ENCODE measurements at regions not wholly inside any gene's neighbourhood (a gene's known extent, or its start where the extent isn't known, plus 50 kb on each side); places are given as distances from the start of the nearest gene placed in this dataset.
"Not testable (repeated sequence)": the region's sequence is repeated elsewhere in the genome, so short reads cannot be mapped to it uniquely, and the experiment has no call there.

GRCh38 chr10:62699148-62699547 lies 105.4 kb upstream of the ADO start:
- no peak for DNase-seq (ENCODE audit: extremely low spot score)
- TF ChIP-seq BHLHE40 (IDR thresholded peaks at IDR 0.05; ENCODE audit: borderline replicate concordance) (no peak), HDGF (IDR thresholded peaks at IDR 0.05; ENCODE audit: borderline replicate concordance) (no peak), FOXA1 (IDR thresholded peaks at IDR 0.05) (no peak), ZNF384 (IDR thresholded peaks at IDR 0.05) (no peak), CTBP1 (IDR thresholded peaks at IDR 0.05; ENCODE audit: borderline replicate concordance) (no peak), SP1 (IDR thresholded peaks at IDR 0.05) (no peak), LEF1 (IDR thresholded peaks at IDR 0.05; ENCODE audit: borderline replicate concordance) (no peak), ELF4 (IDR thresholded peaks at IDR 0.05) (no peak), SUZ12 (IDR thresholded peaks at IDR 0.05) (no peak), TARDBP (IDR thresholded peaks at IDR 0.05) (no peak), L3MBTL2 (conservative IDR thresholded peaks at IDR 0.05) (no peak), FOXM1 (IDR thresholded peaks at IDR 0.05; ENCODE audit: borderline replicate concordance) (no peak), FOXK2 (IDR thresholded peaks at IDR 0.05) (no peak), PKNOX1 (IDR thresholded peaks at IDR 0.05) (no peak), ARNT (IDR thresholded peaks at IDR 0.05) (no peak), NFRKB (IDR thresholded peaks at IDR 0.05) (no peak)
- ChIA-PET CTCF (no interaction called here), POLR2A (no interaction called here)

- POLR2A ChIA-PET; CTCF ChIA-PET; DNase-seq (ENCODE audit: extremely low spot score): not testable (repeated sequence)
Observed at GRCh38 chr10:62704121-62704520, 100.4 kb upstream of the ADO start.

GRCh38 chr10:62705789-62706188 lies 98.7 kb upstream of the ADO start:
- ChIA-PET CTCF (no interaction called here), POLR2A (no interaction called here)
- no peak for DNase-seq (ENCODE audit: extremely low spot score)
- TF ChIP-seq TARDBP (IDR thresholded peaks at IDR 0.05): no peak
- no peak for TF ChIP-seq ARNT (IDR thresholded peaks at IDR 0.05)
- no peak for TF ChIP-seq FOXK2 (IDR thresholded peaks at IDR 0.05)
- no peak for TF ChIP-seq HDGF (IDR thresholded peaks at IDR 0.05; ENCODE audit: borderline replicate concordance)
- TF ChIP-seq NFRKB (IDR thresholded peaks at IDR 0.05): no peak
- no peak for TF ChIP-seq ELF4 (IDR thresholded peaks at IDR 0.05)
- no peak for TF ChIP-seq SUZ12 (IDR thresholded peaks at IDR 0.05)
- no peak for TF ChIP-seq LEF1 (IDR thresholded peaks at IDR 0.05; ENCODE audit: borderline replicate concordance)

DNA sequence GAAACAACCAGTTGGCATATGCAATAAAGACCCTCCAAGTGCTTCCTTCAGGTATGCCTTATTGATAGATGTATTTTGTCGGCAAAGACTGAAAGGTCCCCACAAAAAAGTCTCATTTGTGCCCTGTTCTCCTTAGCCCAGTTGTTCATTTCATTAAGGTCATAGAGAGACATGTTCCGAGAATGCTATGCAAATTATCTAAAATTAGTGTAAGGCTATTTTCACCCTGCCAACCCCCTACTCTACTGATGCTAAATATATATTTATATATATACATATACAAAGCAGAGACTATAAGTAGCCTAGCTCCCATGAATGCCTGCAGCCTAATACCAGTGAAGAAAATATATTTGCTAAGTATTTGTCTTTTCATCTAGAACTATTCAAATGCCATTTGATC lies 96.7 kb upstream of the ADO start:
- TF ChIP-seq FOXK2 (IDR thresholded peaks at IDR 0.05) (no peak), ARNT (IDR thresholded peaks at IDR 0.05) (no peak), SP1 (IDR thresholded peaks at IDR 0.05) (no peak), HDGF (IDR thresholded peaks at IDR 0.05; ENCODE audit: borderline replicate concordance) (no peak), NFRKB (IDR thresholded peaks at IDR 0.05) (no peak), L3MBTL2 (conservative IDR thresholded peaks at IDR 0.05) (no peak), FOXA1 (IDR thresholded peaks at IDR 0.05) (no peak), SUZ12 (IDR thresholded peaks at IDR 0.05) (no peak), PKNOX1 (IDR thresholded peaks at IDR 0.05) (no peak), LEF1 (IDR thresholded peaks at IDR 0.05; ENCODE audit: borderline replicate concordance) (no peak), ELF4 (IDR thresholded peaks at IDR 0.05) (no peak), BHLHE40 (IDR thresholded peaks at IDR 0.05; ENCODE audit: borderline replicate concordance) (no peak)
- POLR2A ChIA-PET: no interaction called here
- CTCF ChIA-PET: no interaction called here
- no peak for DNase-seq (ENCODE audit: extremely low spot score)

GRCh38 chr10:62708569-62708968 lies 96.0 kb upstream of the ADO start:
- CTCF ChIA-PET: no interaction called here
- POLR2A ChIA-PET: no interaction called here
- TF ChIP-seq HDGF (IDR thresholded peaks at IDR 0.05; ENCODE audit: borderline replicate concordance) (no peak), SP1 (IDR thresholded peaks at IDR 0.05) (no peak), TARDBP (IDR thresholded peaks at IDR 0.05) (no peak), ARNT (IDR thresholded peaks at IDR 0.05) (no peak), FOXM1 (IDR thresholded peaks at IDR 0.05; ENCODE audit: borderline replicate concordance) (no peak), FOXA1 (IDR thresholded peaks at IDR 0.05) (no peak), FOXK2 (IDR thresholded peaks at IDR 0.05) (no peak), SUZ12 (IDR thresholded peaks at IDR 0.05) (no peak), PKNOX1 (IDR thresholded peaks at IDR 0.05) (no peak), BHLHE40 (IDR thresholded peaks at IDR 0.05; ENCODE audit: borderline replicate concordance) (no peak), NFRKB (IDR thresholded peaks at IDR 0.05) (no peak), L3MBTL2 (conservative IDR thresholded peaks at IDR 0.05) (no peak), CTBP1 (IDR thresholded peaks at IDR 0.05; ENCODE audit: borderline replicate concordance) (no peak), ZNF384 (IDR thresholded peaks at IDR 0.05) (no peak), LEF1 (IDR thresholded peaks at IDR 0.05; ENCODE audit: borderline replicate concordance) (no peak), ELF4 (IDR thresholded peaks at IDR 0.05) (no peak)
- DNase-seq (ENCODE audit: extremely low spot score): no peak

GRCh38 chr10:62709200-62709599 lies 95.3 kb upstream of the ADO start:
- TF ChIP-seq ARNT (IDR thresholded peaks at IDR 0.05) (no peak), HDGF (IDR thresholded peaks at IDR 0.05; ENCODE audit: borderline replicate concordance) (no peak), LEF1 (IDR thresholded peaks at IDR 0.05; ENCODE audit: borderline replicate concordance) (no peak), BHLHE40 (IDR thresholded peaks at IDR 0.05; ENCODE audit: borderline replicate concordance) (no peak), L3MBTL2 (conservative IDR thresholded peaks at IDR 0.05) (no peak), ZNF384 (IDR thresholded peaks at IDR 0.05) (no peak), FOXM1 (IDR thresholded peaks at IDR 0.05; ENCODE audit: borderline replicate concordance) (no peak), PKNOX1 (IDR thresholded peaks at IDR 0.05) (no peak), TARDBP (IDR thresholded peaks at IDR 0.05) (no peak), FOXK2 (IDR thresholded peaks at IDR 0.05) (no peak), SP1 (IDR thresholded peaks at IDR 0.05) (no peak), NFRKB (IDR thresholded peaks at IDR 0.05) (no peak), ELF4 (IDR thresholded peaks at IDR 0.05) (no peak), CTBP1 (IDR thresholded peaks at IDR 0.05; ENCODE audit: borderline replicate concordance) (no peak), FOXA1 (IDR thresholded peaks at IDR 0.05) (no peak), SUZ12 (IDR thresholded peaks at IDR 0.05) (no peak)
- CTCF ChIA-PET: no interaction called here
- DNase-seq (ENCODE audit: extremely low spot score): no peak
- POLR2A ChIA-PET: no interaction called here
